Heart right ventricle (tissue), 16 donors: ENCODE measurements at regions not wholly inside any gene's neighbourhood (a gene's known extent, or its start where the extent isn't known, plus 50 kb on each side); places are given as distances from the start of the nearest gene placed in this dataset.
"Not testable (repeated sequence)": the region's sequence is repeated elsewhere in the genome, so short reads cannot be mapped to it uniquely, and the experiment has no call there.

Source experiments
- ATAC-seq, 8 donors: fragments of 200-7000 bp; cut with Tn5 transposase; one replicate each; pipeline ENCODE4 v1.9.1; 2020; ENCODE audit warnings: mild to moderate bottlenecking in 8 of 8, moderate library complexity in 8 of 8, moderate number of reproducible peaks in 1 of 8
- DNase-seq, 2 donors: peaks; one replicate each; pipeline ENCODE4 v3.0.0-alpha.2; 2020
- H3K27ac ChIP-seq, 10 donors: fragments of 200-600 bp; sonication (generic) in 2 of 10; one replicate each; pipeline versions ENCODE4 v1.5.0 to v1.8.0; 2020 to 2022; ENCODE audit warnings: mild to moderate bottlenecking in 3 of 10
- H3K27me3 ChIP-seq, 7 donors: fragments of 200-600 bp; one replicate each; pipeline ENCODE4 v1.8.0; 2021 to 2022; ENCODE audit warnings: mild to moderate bottlenecking in 2 of 7
- H3K36me3 ChIP-seq, 9 donors: fragments of 200-600 bp; sonication (generic) in 1 of 9; one replicate each; pipeline versions ENCODE4 v1.5.0 to v1.8.0; 2020 to 2022; ENCODE audit warnings: mild to moderate bottlenecking in 2 of 9
- H3K4me1 ChIP-seq, 9 donors: fragments of 200-600 bp; sonication (generic) in 1 of 9; one replicate each; pipeline versions ENCODE4 v1.5.0 to v1.8.0; 2020 to 2022; ENCODE audit warnings: mild to moderate bottlenecking in 4 of 9
- H3K4me3 ChIP-seq, 10 donors: fragments of 200-600 bp; sonication (generic) in 2 of 10; one replicate each; pipeline versions ENCODE4 v1.5.0 to v1.8.0; 2020 to 2022; ENCODE audit warnings: mild to moderate bottlenecking in 7 of 10, moderate library complexity in 2 of 10
- H3K9me3 ChIP-seq, 11 donors: fragments of 200-600 bp in 10 of 11; sonication (generic) in 2 of 11; one replicate each; pipeline versions ENCODE4 v1.5.0 to v1.8.0; 2013 to 2022; ENCODE audit warnings: mild to moderate bottlenecking in 2 of 11, control low read depth in 1 of 11, moderate library complexity in 1 of 11
- CTCF ChIP-seq, 9 donors: fragments of 200-600 bp; sonication (generic) in 2 of 9; IDR thresholded peaks; one replicate each; pipeline versions ENCODE4 v1.5.0 to v1.8.0; 2021 to 2022; ENCODE audit warnings: antibody characterized with exemption in 9 of 9, mild to moderate bottlenecking in 5 of 9, moderate library complexity in 1 of 9
- WGBS, 2 donors: extraction: QIAGEN DNeasy Blood & Tissue Kit; methylation state at CpG; one replicate each; pipeline ENCODE4 v1.1.7; 2013; ENCODE audit warnings: inconsistent platforms in 1 of 2; 5-methylcytosine and 5-hydroxymethylcytosine counted together
- intact Hi-C, 10 donors: fragments of 100-400 bp; cut with DNase I; formaldehyde crosslinking; loops; one replicate each; pipeline versions ENCODE4 v1.11.1 to v1.14.2; 2022
- donor health status: Arrhythmogenic right ventricular cardiomyopathy.
- donor health status: ischemic (EF 13 %, LVEDD 7.1; RV severe dilation, severe dysfunction).
- donor health status: healthy with polysubstance abuse.
- donor health status: DM: no; HTN: yes; CAD: no.
- donor health status: DM: no; HTN: no; CAD: no.
- donor health status: ischemic (EF 25% LVEDD 6.9; RV normal size, moderate dysfunction).
- donor health status: ischemic (EF 25% LVEDD 5.7; RV mildly dilated, moderate dysfunction).
- donor health status: healthy.
- donor health status: DM: yes; HTN: yes; CAD: no.
- donor health status: Ischemic cardiomyopathy.
- donor health status: ischemic (EF 35%, LVEDD 5.7; RV mildly dilated, moderate dysfunction).
- donor health status: nonischemic (EF 11% LVEDD 7.7; RV severe dilation, severe dysfunction).
- donor health status: DM: yes; HTN: yes; CAD: no.
- donor health status: PGD.
- donor health status: ischemic (EF 29% LVEDD 5.4; RV normal size, mild dysfunction).
- donor health status: nonischemic (EF 23%, LVEDD 6.1; RV moderate dilation, normal function).

- H3K4me1 ChIP-seq, result peaks cover 0 to 10% (median 4%) of the 10 kb centered on the region in 9 donors
- H3K27me3 ChIP-seq, result no peaks in the 10 kb centered on the region
- intact Hi-C loops, result loop anchor here in 1 of 10 donors (5.0 kb wide), 1 partner anchor 44 kb away; no protein-coding TSS in a partner anchor
- 66 to 68% methylated on average over 2 of the region's 2 CpGs for WGBS, 2 donors
- peak overlapping the region in 8 of 10 donors; percentile 2 to 84 (median 66) for H3K27ac ChIP-seq
- no peak for TF ChIP-seq CTCF (IDR thresholded peaks at IDR 0.05)
- H3K9me3 ChIP-seq, result peaks cover 0 to 14% (median 0%) of the 10 kb centered on the region in 11 donors
- ATAC-seq (peak in 1 of 8 donors; percentile 19), DNase-seq (no peak)
- no peak overlapping the region for H3K4me3 ChIP-seq
- H3K36me3 ChIP-seq, result no peaks in the 10 kb centered on the region
Measured at GRCh38 chr6:2578767-2579166, 172.0 kb downstream of the MYLK4 start.

GRCh38 chr6:2576499-2576898 lies 174.2 kb downstream of the MYLK4 start:
- no peak for TF ChIP-seq CTCF (IDR thresholded peaks at IDR 0.05)
- intact Hi-C loops, result loop anchor here in 1 of 10 donors (5.0 kb wide), 1 partner anchor 46 kb away; no protein-coding TSS in a partner anchor

GRCh38 chr6:2575236-2575635 lies 175.5 kb downstream of the MYLK4 start:
- no peaks in the 10 kb centered on the region for H3K36me3 ChIP-seq
- no peaks in the 10 kb centered on the region for H3K27me3 ChIP-seq
- peaks cover 0 to 14% (median 0%) of the 10 kb centered on the region in 11 donors for H3K9me3 ChIP-seq
- DNase-seq (no peak), ATAC-seq (no peak)
- H3K4me1 ChIP-seq, result peaks cover 0 to 10% (median 4%) of the 10 kb centered on the region in 9 donors
- intact Hi-C loops, result loop anchor here in 1 of 10 donors (5.0 kb wide), 1 partner anchor 47 kb away; no protein-coding TSS in a partner anchor
- TF ChIP-seq CTCF (IDR thresholded peaks at IDR 0.05), result no peak
- no peak overlapping the region for H3K4me3 ChIP-seq
- no peak overlapping the region for H3K27ac ChIP-seq
- WGBS, 2 donors, result 62 to 67% methylated on average over 5 of the region's 5 CpGs

More at GRCh38 chr6:2576499-2576898, 174.2 kb downstream of the MYLK4 start:
- H3K4me3 ChIP-seq, result no peak overlapping the region
- 52 to 65% methylated on average over 3 of the region's 3 CpGs for WGBS, 2 donors
- peaks cover 0 to 10% (median 4%) of the 10 kb centered on the region in 9 donors for H3K4me1 ChIP-seq
- DNase-seq, result no peak
- H3K36me3 ChIP-seq, result no peaks in the 10 kb centered on the region
- ATAC-seq, result no peak
- peaks cover 0 to 14% (median 0%) of the 10 kb centered on the region in 11 donors for H3K9me3 ChIP-seq
- no peaks in the 10 kb centered on the region for H3K27me3 ChIP-seq
- no peak overlapping the region for H3K27ac ChIP-seq

GRCh38 chr6:2569420-2569819 lies 181.3 kb downstream of the MYLK4 start:
- H3K4me3 ChIP-seq, H3K36me3 ChIP-seq, DNase-seq, H3K27me3 ChIP-seq, ATAC-seq, intact Hi-C loops, H3K4me1 ChIP-seq, H3K27ac ChIP-seq: not testable (repeated sequence)
- 91 to 93% methylated on average over 1 of the region's 1 CpG for WGBS, 2 donors
- peaks cover 0 to 18% (median 0%) of the 10 kb centered on the region in 11 donors for H3K9me3 ChIP-seq

GRCh38 chr6:2566048-2566447 lies 184.7 kb downstream of the MYLK4 start:
- 92 to 97% methylated on average over 1 of the region's 1 CpG for WGBS, 2 donors

More at GRCh38 chr6:2566048-2566447, 184.7 kb downstream of the MYLK4 start:
- Histone ChIP-seq H3K4me3 (no peak overlapping the region), H3K27me3 (no peaks in the 10 kb centered on the region), H3K9me3 (peaks cover 0 to 9% (median 0%) of the 10 kb centered on the region in 11 donors), H3K36me3 (no peaks in the 10 kb centered on the region), H3K27ac (no peak overlapping the region), H3K4me1 (peaks cover 0 to 14% (median 7%) of the 10 kb centered on the region in 9 donors)
- intact Hi-C loops, result no loop called here
- no peak for TF ChIP-seq CTCF (IDR thresholded peaks at IDR 0.05)
- ATAC-seq (no peak), DNase-seq (no peak)
